GM18505 (cell line): ENCODE measurements at regions not wholly inside any gene's neighbourhood (a gene's known extent, or its start where the extent isn't known, plus 50 kb on each side); places are given as distances from the start of the nearest gene placed in this dataset.
"Not testable (repeated sequence)": the region's sequence is repeated elsewhere in the genome, so short reads cannot be mapped to it uniquely, and the experiment has no call there.

Experiments
- ATAC-seq: cut with Tn5 transposase; IDR thresholded peaks from one replicate; pipeline ENCODE4 v1.9.1; 2021; ENCODE audit not compliant: unreplicated experiment
- POLR2A ChIP-seq: IDR thresholded peaks from 4 replicates; pipeline ENCODE4 v1.6.1; 2011; ENCODE audit warnings: borderline replicate concordance; ENCODE audit not compliant: insufficient read depth, insufficient read length; ENCODE audit errors: extremely low read depth

GRCh38 chr12:84035766-84036165 is 876.8 kb downstream of the SLC6A15 start:
- ATAC-seq: no peak
- TF ChIP-seq POLR2A: no peak

GRCh38 chr12:84034871-84035270 is 877.7 kb downstream of the SLC6A15 start:
- ATAC-seq: no peak
- TF ChIP-seq POLR2A: no peak

- no peak for TF ChIP-seq POLR2A
- no peak for ATAC-seq
Observed at GRCh38 chr12:84033162-84033561, 879.4 kb downstream of the SLC6A15 start.

GRCh38 chr12:84018556-84019179 is 893.9 kb downstream of the SLC6A15 start:
- ATAC-seq: not testable (repeated sequence)

GRCh38 chr12:84016956-84017355 is 895.6 kb downstream of the SLC6A15 start:
- no peak for TF ChIP-seq POLR2A
- no peak for ATAC-seq

- no peak for ATAC-seq
- TF ChIP-seq POLR2A: no peak
Observed at GRCh38 chr12:83997423-83997822, 915.2 kb downstream of the SLC6A15 start.

- no peak for TF ChIP-seq POLR2A
- ATAC-seq: no peak
Observed at GRCh38 chr12:83996671-83997070, 915.9 kb downstream of the SLC6A15 start.

GRCh38 chr12:83985084-83985483 is 927.5 kb downstream of the SLC6A15 start:
- TF ChIP-seq POLR2A: no peak
- no peak for ATAC-seq

GRCh38 chr12:83980398-83980797 is 932.2 kb downstream of the SLC6A15 start:
- no peak for TF ChIP-seq POLR2A
- no peak for ATAC-seq

GRCh38 chr12:83979785-83980184 is 932.8 kb downstream of the SLC6A15 start:
- ATAC-seq: no peak
- TF ChIP-seq POLR2A: no peak

GRCh38 chr12:83971781-83972180 is 940.8 kb downstream of the SLC6A15 start:
- no peak for ATAC-seq
- no peak for TF ChIP-seq POLR2A

GRCh38 chr12:83960767-83961166 is 951.8 kb downstream of the SLC6A15 start:
- ATAC-seq: no peak
- no peak for TF ChIP-seq POLR2A

GRCh38 chr12:83958997-83959396 is 953.6 kb downstream of the SLC6A15 start:
- peak; percentile 55 for ATAC-seq

GRCh38 chr12:83954956-83955601 is 957.5 kb downstream of the SLC6A15 start:
- TF ChIP-seq POLR2A: no peak
- no peak for ATAC-seq

More at GRCh38 chr12:83958997-83959396, 953.6 kb downstream of the SLC6A15 start:
- TF ChIP-seq POLR2A: no peak
